AG09309 (cell line): ENCODE measurements at regions not wholly inside any gene's neighbourhood (a gene's known extent, or its start where the extent isn't known, plus 50 kb on each side); places are given as distances from the start of the nearest gene placed in this dataset.

Source experiments
- DNase-seq: peaks from one replicate; pipeline ENCODE4 v3.0.0-alpha.2; 2010; ENCODE audit warnings: low read depth
- H3K4me3 ChIP-seq: 2 replicates; pipeline ENCODE4 v1.5.1; 2011; ENCODE audit warnings: mild to moderate bottlenecking, low read depth, low read length, moderate library complexity; ENCODE audit not compliant: control insufficient read depth
- CTCF ChIP-seq: IDR thresholded peaks from 2 replicates; pipeline ENCODE4 v1.5.1; 2011; ENCODE audit warnings: mild to moderate bottlenecking, low read depth, low read length, inconsistent platforms; ENCODE audit not compliant: insufficient read depth, control insufficient read depth; ENCODE audit errors: missing control alignments

DNA sequence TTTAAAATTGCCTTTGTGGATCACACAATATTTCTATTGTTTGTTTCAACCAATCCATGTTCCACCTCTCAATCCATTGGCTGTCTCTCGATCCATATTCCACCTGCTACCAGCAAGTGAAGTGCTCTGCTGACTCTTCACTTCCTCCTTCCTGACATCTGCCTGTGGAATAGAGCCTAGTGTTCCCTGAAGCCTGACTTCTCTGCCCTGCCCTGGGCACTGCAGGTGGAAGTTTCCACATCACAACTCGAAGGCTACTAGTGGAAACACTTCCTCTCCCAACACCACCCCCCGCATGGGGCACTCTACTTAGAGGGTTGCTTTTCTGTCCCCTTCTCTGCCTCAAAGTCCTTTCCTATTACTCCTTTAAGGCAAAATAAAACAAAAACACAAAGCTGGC lies 563.8 kb upstream of the IGFBP3 start:
- TF ChIP-seq CTCF, result no peak
- H3K4me3 ChIP-seq, result no peak overlapping the region
- no peak for DNase-seq

DNA sequence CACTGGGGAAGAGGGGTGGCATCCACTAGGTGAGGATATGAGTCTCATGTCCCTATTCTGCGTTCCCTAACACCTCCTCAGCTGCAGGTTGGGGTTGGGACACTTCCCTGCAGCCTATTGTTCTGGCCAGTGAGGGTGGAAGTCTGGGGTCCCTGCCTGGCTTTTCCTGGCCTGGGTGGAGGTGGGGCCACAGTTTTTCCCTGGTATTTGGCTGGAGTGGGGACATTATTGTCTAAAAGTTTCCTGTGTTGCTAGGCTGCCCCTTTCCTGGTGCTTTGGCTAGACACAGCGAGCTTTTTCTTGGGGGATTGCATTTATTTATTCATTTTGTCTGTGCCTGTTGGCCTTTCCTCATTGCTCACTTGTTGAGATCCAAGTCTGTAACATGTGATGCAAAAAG lies 559.5 kb upstream of the IGFBP3 start:
- H3K4me3 ChIP-seq, result no peak overlapping the region
- DNase-seq, result no peak
- no peak for TF ChIP-seq CTCF

GRCh38 chr7:46479680-46480079 lies 558.6 kb upstream of the IGFBP3 start:
- no peak for TF ChIP-seq CTCF
- no peak overlapping the region for H3K4me3 ChIP-seq
- no peak for DNase-seq

GRCh38 chr7:46478046-46478445 lies 557.0 kb upstream of the IGFBP3 start:
- DNase-seq, result no peak
- no peak for TF ChIP-seq CTCF
- H3K4me3 ChIP-seq, result no peak overlapping the region

DNA sequence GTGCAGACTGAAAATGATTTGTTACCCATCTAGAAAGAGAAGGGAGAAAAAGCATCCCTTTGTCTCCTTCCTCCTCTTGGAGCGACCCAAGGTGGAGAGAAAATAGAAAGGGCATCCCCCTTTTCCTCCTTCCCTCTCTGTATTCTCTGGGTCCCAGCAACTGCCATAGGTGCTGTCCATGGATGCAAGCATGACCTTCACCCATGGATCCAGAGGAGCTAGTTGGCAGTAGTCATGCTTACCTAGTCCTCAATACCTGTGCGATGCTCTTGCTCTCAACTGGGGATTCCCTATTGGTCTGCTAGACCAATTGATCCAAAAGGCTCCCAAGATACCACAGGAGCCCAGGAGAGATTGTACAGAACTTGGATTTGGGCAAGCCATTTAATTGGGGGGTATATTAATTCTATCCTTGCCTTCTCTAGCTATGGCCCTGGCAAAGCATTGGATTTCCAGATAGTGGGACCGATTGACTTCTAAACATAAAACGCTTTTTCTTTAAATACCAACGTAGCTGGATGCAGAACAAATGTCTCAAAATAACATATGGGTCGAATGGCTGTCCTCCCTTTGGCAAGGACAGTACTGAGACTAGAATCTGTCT lies 547.8 kb upstream of the IGFBP3 start:
- no peak for DNase-seq
- H3K4me3 ChIP-seq, result no peak overlapping the region
- TF ChIP-seq CTCF, result no peak

GRCh38 chr7:46463170-46463569 lies 542.1 kb upstream of the IGFBP3 start:
- no peak for TF ChIP-seq CTCF
- H3K4me3 ChIP-seq, result no peak overlapping the region
- no peak for DNase-seq

DNA sequence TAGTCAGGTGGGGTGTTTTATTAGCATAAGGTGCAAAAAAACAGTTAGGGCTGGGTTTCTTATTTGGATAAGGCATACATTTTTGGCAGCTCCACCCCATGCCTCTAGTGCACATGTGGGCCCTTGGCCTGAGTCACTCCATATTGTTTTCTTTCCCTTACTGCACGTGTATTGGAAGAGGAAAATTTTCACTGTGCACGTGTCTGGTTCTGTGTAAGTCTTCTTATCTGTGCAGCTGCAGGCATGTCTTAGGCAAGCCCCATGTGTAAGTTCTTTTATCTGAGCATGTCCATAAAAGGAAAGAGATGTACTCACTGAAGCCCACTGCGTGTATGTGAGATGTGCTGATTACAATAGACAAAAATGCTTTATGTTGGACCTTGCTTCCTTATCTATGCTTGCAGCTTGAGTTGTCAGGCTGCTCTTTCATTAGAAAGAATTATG lies 540.3 kb upstream of the IGFBP3 start:
- no peak for DNase-seq
- TF ChIP-seq CTCF, result no peak
- H3K4me3 ChIP-seq, result no peak overlapping the region
